ENCODE measurements at regions not wholly inside any gene's neighbourhood (a gene's known extent, or its start where the extent isn't known, plus 50 kb on each side); places are given as distances from the start of the nearest gene placed in this dataset.
A peak's percentile ranks its signal among the peaks of the same experiment; 100 is the strongest.
"Not testable (repeated sequence)": the region's sequence is repeated elsewhere in the genome, so short reads cannot be mapped to it uniquely, and the experiment has no call there.

GRCh38 chr6:3962291-3963280 is 113.4 kb downstream of the FAM50B start:
- DNase-seq: peak; percentile 59

GRCh38 chr6:3963426-3963825 is 114.3 kb downstream of the FAM50B start:
- DNase-seq: no peak

GRCh38 chr6:3965071-3965718 is 113.7 kb downstream of the FAM217A start:
- DNase-seq: no peak

- DNase-seq: no peak
These were observed 112.5 kb downstream of the FAM217A start for GRCh38 chr6:3966426-3966825.

- no peak for DNase-seq
These were observed 108.8 kb downstream of the FAM217A start for GRCh38 chr6:3970097-3970496.

GRCh38 chr6:3973152-3973551 is 105.8 kb downstream of the FAM217A start:
- not testable (repeated sequence) for DNase-seq

GRCh38 chr6:3977875-3978711 is 100.8 kb downstream of the FAM217A start:
- no peak for DNase-seq

- not testable (repeated sequence) for DNase-seq
These were observed 100.0 kb downstream of the FAM217A start for GRCh38 chr6:3978966-3979365.

GRCh38 chr6:3981917-3982316 is 97.0 kb downstream of the FAM217A start:
- no peak for DNase-seq

GRCh38 chr6:3983778-3984177 is 95.2 kb downstream of the FAM217A start:
- DNase-seq: no peak

GRCh38 chr6:3984494-3984893 is 94.4 kb downstream of the FAM217A start:
- no peak for DNase-seq

- no peak for DNase-seq
These were observed 92.7 kb downstream of the FAM217A start for GRCh38 chr6:3986241-3986640.

- DNase-seq: no peak
These were observed 91.9 kb downstream of the FAM217A start for GRCh38 chr6:3987053-3987452.

- DNase-seq: no peak
These were observed 91.4 kb downstream of the FAM217A start for GRCh38 chr6:3987576-3987975.

- DNase-seq: peak; percentile 67
These were observed 88.0 kb downstream of the FAM217A start for GRCh38 chr6:3990692-3991491.

- no peak for DNase-seq
These were observed 87.0 kb downstream of the FAM217A start for GRCh38 chr6:3991941-3992340.

GRCh38 chr6:3996349-3996748 is 82.6 kb downstream of the FAM217A start:
- no peak for DNase-seq

- no peak for DNase-seq
These were observed 81.7 kb downstream of the FAM217A start for GRCh38 chr6:3997177-3997770.

GRCh38 chr6:3999800-4000661 is 78.9 kb downstream of the FAM217A start:
- DNase-seq: no peak

GRCh38 chr6:4004249-4004648 is 74.7 kb downstream of the FAM217A start:
- DNase-seq: no peak

Data from NCI-H748 treated with DMSO at 0.1 percent for 48 hours (cell line).